Stimulated activated naive CD8-positive, alpha-beta T cell treated with anti-CD3 and anti-CD28 coated beads, Interleukin-15, amount 100 ng/mL, for 72 hours (primary cell): ENCODE measurements at regions not wholly inside any gene's neighbourhood (a gene's known extent, or its start where the extent isn't known, plus 50 kb on each side); places are given as distances from the start of the nearest gene placed in this dataset.

Experiments
- ATAC-seq: fragments of 150-1000 bp; cut with Tn5 transposase; 2 replicates; pipeline ENCODE4 v1.10.0; 2021; ENCODE audit warnings: mild to moderate bottlenecking, moderate library complexity
- DNase-seq, 2 donors: peaks; one replicate each; pipeline ENCODE4 v3.0.0; 2021 to 2022
- H3K27ac Mint-ChIP-seq, 2 donors: one replicate each; pipeline ENCODE4 v1.8.0; 2022; ENCODE audit warnings: mild to moderate bottlenecking in 2 of 2, mixed read lengths in 2 of 2, moderate library complexity in 2 of 2
- H3K27me3 Mint-ChIP-seq: one replicate; pipeline ENCODE4 v1.8.0; 2022; ENCODE audit warnings: mixed read lengths
- H3K4me1 Mint-ChIP-seq: one replicate; pipeline ENCODE4 v1.8.0; 2022; ENCODE audit warnings: mild to moderate bottlenecking, mixed read lengths
- H3K4me3 Mint-ChIP-seq, 2 donors: one replicate each; pipeline ENCODE4 v1.8.0; 2022; ENCODE audit warnings: mild to moderate bottlenecking in 2 of 2, mixed read lengths in 2 of 2, moderate library complexity in 1 of 2
- H3K9me3 Mint-ChIP-seq, 2 donors: one replicate each; pipeline ENCODE4 v1.8.0; 2022; ENCODE audit warnings: mixed read lengths in 2 of 2

DNA sequence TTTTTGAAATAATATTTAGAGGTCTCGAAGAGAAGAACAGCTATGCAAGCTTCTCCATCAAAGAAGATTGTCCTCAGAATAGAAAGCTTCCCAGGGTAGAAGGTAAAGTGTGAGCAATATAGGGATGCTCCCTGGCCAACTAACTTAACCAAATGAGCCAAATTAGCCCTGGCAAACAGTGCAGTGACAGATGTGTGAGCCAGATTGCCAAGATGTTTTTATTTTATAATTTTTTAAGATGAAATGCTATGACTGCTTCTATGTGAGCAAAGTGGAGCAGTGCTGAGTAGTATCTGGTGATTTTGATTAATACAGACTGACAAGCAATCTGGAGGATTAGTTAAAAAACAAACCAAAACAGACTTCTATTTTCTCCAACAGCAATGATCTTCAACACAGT lies 202.1 kb downstream of the NOVA1 start:
- ATAC-seq: no peak
- no peak overlapping the region for H3K4me3 Mint-ChIP-seq

DNA sequence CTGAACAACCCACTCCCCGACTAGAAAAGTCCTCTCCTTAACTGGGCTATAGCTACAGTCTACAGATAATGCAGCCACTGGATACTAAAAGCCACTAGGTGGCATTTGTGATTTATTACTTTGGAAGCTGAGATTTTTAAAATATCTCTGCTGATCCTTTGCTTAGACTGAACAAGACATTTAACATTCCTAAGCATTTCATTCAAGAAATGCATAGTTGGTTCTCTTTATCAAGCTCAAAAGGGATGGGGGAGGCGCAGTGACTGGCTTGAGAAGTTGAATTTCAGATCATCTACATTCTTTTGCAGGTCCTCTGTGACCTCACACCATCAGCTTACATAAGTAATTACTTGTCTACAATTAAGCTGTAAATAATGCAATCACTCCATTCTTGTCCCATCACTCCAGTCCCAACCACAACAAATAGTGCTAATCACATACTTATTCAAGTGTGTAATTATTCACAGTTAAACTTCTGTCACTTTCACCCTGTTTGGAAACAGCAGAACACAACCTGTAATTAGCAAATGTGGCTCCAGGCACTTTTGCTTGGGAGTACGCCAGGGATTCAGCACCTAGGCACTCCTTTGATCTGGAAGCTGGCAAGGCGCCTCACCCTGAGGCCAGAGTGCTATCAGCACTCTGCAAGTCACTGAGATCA lies 203.6 kb downstream of the NOVA1 start:
- Mint-ChIP-seq H3K27me3 (no peaks in the 10 kb centered on the region), H3K9me3 (peaks cover 0 to 6% of the 10 kb centered on the region in 2 donors), H3K4me1 (no peaks in the 10 kb centered on the region), H3K4me3 (no peak overlapping the region), H3K27ac (no peak overlapping the region)
- ATAC-seq (no peak), DNase-seq (no peak)

More for the DNA sequence above, 202.1 kb downstream of the NOVA1 start:
- H3K27ac Mint-ChIP-seq: no peak overlapping the region
- DNase-seq: no peak
- H3K4me1 Mint-ChIP-seq: no peaks in the 10 kb centered on the region
- peaks cover 0 to 6% of the 10 kb centered on the region in 2 donors for H3K9me3 Mint-ChIP-seq
- H3K27me3 Mint-ChIP-seq: no peaks in the 10 kb centered on the region

DNA sequence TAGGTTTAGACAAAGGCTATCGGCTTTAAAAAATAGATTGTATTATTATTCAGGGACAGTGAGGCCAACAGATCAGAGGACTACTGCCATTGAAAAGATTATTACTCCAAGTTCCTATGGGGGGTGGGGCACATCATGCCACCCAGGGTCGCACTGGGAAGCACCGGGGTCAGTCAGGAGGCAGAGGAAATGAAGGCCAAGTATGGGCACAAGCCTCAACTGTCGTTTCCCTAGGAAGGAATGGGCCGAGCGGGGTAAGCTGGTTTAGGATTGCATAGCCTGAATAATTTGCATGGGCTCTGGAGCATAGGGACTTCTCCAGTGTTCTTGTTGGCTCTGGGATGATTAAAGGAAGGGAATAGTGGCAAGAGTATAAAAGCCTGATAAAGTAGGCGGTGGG lies 205.3 kb downstream of the NOVA1 start:
- peaks cover 7 to 18% of the 10 kb centered on the region in 2 donors for H3K9me3 Mint-ChIP-seq
- no peak for DNase-seq

DNA sequence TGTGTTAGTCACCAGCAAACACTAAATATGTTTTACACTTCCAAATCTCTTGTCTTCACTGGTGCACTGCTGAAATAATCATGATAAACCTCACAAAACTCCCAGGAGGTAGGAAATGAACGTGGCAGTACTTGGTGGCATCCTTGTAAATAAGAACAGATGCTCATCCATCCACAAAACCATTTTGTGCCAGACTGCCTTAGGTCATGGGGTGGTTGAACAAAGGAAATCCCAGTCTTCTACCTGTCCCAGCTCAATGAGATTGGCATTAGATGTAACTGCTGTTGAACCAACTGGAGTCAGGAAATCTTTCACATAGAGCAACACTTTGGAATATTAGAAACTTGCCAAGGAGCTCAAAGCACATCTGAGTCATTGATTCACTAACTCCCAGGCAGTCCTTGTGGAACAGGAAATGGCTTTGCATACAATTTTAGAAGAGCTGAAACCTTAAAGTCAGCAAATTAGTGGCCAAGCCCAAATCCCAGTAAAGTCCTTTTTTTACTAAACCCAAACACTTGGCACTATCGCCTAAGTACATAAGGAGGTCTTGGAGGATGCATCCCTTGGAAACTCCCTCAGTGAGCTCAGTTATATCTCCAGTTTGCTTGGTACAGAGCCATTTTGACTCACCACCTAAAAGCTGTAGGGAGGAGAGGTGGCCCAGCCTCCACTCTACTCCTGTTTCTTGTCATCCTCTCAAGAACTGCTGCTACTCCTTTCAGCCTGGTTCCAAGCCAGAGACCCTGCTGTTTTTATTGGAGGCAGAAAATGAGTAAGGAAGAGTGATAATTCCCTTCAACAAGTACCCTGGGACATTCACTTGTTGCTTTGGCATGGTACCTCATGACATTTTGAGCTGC lies 208.0 kb downstream of the NOVA1 start:
- DNase-seq (no peak), ATAC-seq (no peak)
- H3K9me3 Mint-ChIP-seq: peaks cover 10 to 15% of the 10 kb centered on the region in 2 donors
- no peaks in the 10 kb centered on the region for H3K27me3 Mint-ChIP-seq
- H3K4me3 Mint-ChIP-seq: no peak overlapping the region
- H3K4me1 Mint-ChIP-seq: no peaks in the 10 kb centered on the region
- no peak overlapping the region for H3K27ac Mint-ChIP-seq

More for the DNA sequence above, 205.3 kb downstream of the NOVA1 start:
- ATAC-seq: no peak
- Mint-ChIP-seq H3K4me1 (no peaks in the 10 kb centered on the region), H3K27me3 (no peaks in the 10 kb centered on the region), H3K4me3 (no peak overlapping the region), H3K27ac (no peak overlapping the region)

- Mint-ChIP-seq H3K27ac (no peak overlapping the region), H3K9me3 (peaks cover 10 to 15% of the 10 kb centered on the region in 2 donors), H3K4me3 (no peak overlapping the region), H3K27me3 (no peaks in the 10 kb centered on the region), H3K4me1 (no peaks in the 10 kb centered on the region)
- ATAC-seq (no peak), DNase-seq (no peak)
Observed at GRCh38 chr14:26385310-26385709, 212.5 kb downstream of the NOVA1 start.

DNA sequence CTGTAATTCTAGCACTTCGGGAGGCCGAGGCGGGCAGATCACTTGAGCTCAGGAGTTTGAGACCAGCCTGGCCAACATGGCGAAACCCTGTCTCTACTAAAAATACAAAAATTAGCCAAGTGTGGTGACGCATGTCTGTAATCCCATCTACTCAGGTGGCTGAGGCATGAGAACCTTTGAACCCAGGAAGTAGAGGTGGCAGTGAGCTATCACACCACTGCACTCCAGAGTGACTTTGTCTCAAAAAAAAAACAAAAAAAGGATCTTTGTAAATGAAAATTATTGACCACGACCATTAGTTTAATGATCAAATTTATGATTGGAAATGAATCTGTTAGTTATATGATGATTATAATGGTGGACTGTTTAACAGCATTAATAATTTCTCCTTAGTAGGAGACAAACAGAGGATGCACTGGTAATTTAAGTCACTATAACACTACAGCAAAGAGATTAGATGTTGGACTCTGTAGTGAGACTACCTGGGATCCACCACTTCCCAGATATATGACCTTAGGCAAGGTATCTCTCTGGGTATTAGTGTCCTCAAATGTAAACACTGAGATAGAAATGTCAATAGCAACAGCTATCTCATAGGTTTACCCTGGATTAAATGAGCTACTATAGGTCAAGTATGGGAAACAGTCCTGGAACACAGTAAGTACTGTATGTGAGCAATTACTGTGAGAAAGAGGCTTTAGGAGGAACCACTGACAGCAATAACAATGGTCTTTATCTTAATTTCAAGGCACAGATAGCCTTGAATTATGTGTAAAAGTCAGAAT lies 214.7 kb downstream of the NOVA1 start:
- peaks cover 7 to 8% of the 10 kb centered on the region in 2 donors for H3K9me3 Mint-ChIP-seq
- DNase-seq (no peak), ATAC-seq (no peak)
- no peak overlapping the region for H3K4me3 Mint-ChIP-seq
- no peak overlapping the region for H3K27ac Mint-ChIP-seq
- no peaks in the 10 kb centered on the region for H3K27me3 Mint-ChIP-seq
- no peaks in the 10 kb centered on the region for H3K4me1 Mint-ChIP-seq

DNA sequence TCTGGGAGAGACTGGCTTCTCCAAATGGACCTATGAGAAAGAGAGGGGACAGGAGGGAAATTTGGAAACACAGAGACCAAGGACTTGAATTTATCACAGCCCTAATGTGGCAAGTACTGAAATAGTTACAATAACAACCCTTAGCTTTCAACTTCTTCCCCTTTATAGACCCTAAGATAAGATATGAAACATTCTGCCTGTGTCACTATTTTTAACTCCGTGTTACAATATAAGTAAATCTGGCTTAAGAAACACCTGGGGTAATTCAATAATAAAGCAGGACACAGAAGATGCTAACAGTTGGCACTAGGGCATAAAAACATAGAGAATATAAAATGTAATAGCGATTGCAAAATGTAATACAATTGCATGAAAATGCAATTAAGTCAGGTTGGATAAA lies 216.4 kb downstream of the NOVA1 start:
- ATAC-seq: no peak
- H3K27ac Mint-ChIP-seq: no peak overlapping the region
- H3K4me1 Mint-ChIP-seq: no peaks in the 10 kb centered on the region
- H3K9me3 Mint-ChIP-seq: peaks cover 4 to 10% of the 10 kb centered on the region in 2 donors
- no peak overlapping the region for H3K4me3 Mint-ChIP-seq
- no peak for DNase-seq
- H3K27me3 Mint-ChIP-seq: no peaks in the 10 kb centered on the region

DNA sequence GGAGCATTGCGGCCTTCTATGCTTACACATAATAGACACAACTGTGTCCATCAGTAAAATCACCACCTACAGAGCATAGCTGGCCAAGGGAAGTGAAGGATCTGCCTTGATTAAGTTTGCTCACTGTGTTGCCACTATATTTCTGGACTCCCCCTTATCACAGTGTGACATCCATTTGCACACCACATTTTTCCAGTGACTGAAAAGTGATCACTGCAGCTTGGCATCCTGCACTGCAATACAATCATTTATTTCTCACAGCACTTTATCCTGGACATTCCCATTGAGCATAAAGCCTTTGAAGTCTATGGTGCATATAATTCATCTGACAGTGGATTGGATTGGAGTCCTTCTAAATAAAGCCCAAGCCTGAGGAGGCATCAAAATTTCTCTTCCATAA lies 217.2 kb downstream of the NOVA1 start:
- Mint-ChIP-seq H3K9me3 (peaks cover 4 to 14% of the 10 kb centered on the region in 2 donors), H3K4me3 (no peak overlapping the region), H3K4me1 (no peaks in the 10 kb centered on the region), H3K27ac (no peak overlapping the region), H3K27me3 (no peaks in the 10 kb centered on the region)
- no peak for DNase-seq
- ATAC-seq: no peak

DNA sequence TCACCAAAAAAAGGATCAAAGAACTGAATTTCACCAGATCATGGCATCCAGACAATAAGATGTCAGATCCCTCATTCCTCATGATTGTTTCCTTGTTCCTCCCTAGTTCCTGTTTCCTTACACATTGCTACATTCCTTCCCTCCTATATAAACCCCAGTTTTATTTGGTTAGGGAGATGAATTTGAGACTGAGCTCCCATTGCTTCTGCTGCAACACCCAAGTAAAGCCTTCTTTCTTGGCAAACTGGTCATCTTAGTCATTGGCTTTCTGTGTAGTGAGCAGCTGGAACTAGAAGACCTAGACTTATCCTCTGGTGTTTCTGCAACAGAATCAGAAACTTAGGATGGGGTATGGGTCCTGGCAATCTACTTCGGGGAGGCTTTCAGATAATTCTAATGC lies 217.9 kb downstream of the NOVA1 start:
- Mint-ChIP-seq H3K4me3 (no peak overlapping the region), H3K27me3 (no peaks in the 10 kb centered on the region), H3K9me3 (peaks cover 4 to 14% of the 10 kb centered on the region in 2 donors), H3K4me1 (no peaks in the 10 kb centered on the region), H3K27ac (no peak overlapping the region)
- DNase-seq (no peak), ATAC-seq (no peak)

GRCh38 chr14:26377150-26377549 lies 220.7 kb downstream of the NOVA1 start:
- H3K4me1 Mint-ChIP-seq: no peaks in the 10 kb centered on the region
- no peak overlapping the region for H3K4me3 Mint-ChIP-seq
- no peak for ATAC-seq
- DNase-seq: no peak
- H3K27me3 Mint-ChIP-seq: no peaks in the 10 kb centered on the region
- H3K9me3 Mint-ChIP-seq: peaks cover 13 to 27% of the 10 kb centered on the region in 2 donors
- H3K27ac Mint-ChIP-seq: no peak overlapping the region

- Mint-ChIP-seq H3K4me3 (no peak overlapping the region), H3K4me1 (no peaks in the 10 kb centered on the region), H3K9me3 (peaks cover 23 to 31% of the 10 kb centered on the region in 2 donors), H3K27ac (no peak overlapping the region), H3K27me3 (no peaks in the 10 kb centered on the region)
- ATAC-seq (no peak), DNase-seq (no peak)
Observed at GRCh38 chr14:26370115-26370514, 227.7 kb downstream of the NOVA1 start.

GRCh38 chr14:26363689-26364088 lies 234.1 kb downstream of the NOVA1 start:
- Mint-ChIP-seq H3K27me3 (no peaks in the 10 kb centered on the region), H3K9me3 (peaks cover 7 to 13% of the 10 kb centered on the region in 2 donors), H3K4me1 (no peaks in the 10 kb centered on the region), H3K27ac (no peak overlapping the region), H3K4me3 (no peak overlapping the region)
- ATAC-seq: no peak
- DNase-seq: no peak

DNA sequence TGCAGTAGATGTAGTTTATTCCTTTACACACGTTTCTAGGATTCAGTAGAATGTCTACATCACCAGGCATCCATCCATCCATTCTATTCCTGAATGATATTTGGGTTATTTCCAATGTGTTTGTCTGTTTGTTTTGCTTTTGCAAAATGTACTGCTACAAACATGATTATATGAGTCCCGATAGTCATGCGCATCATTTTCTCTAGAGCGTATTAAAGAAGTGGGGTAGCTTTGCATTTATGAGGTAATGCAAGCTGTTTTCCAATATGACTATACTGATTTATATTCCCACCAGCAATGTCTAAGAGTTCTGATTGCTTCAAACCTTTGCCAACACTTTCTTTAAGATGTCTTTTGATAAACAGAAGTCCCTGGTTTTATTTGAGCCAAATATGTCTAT lies 253.2 kb downstream of the NOVA1 start:
- H3K9me3 Mint-ChIP-seq: peaks cover 10 to 13% of the 10 kb centered on the region in 2 donors
- no peak overlapping the region for H3K4me3 Mint-ChIP-seq
- no peak for DNase-seq
- ATAC-seq: no peak
- no peaks in the 10 kb centered on the region for H3K4me1 Mint-ChIP-seq
- no peaks in the 10 kb centered on the region for H3K27me3 Mint-ChIP-seq
- no peak overlapping the region for H3K27ac Mint-ChIP-seq

DNA sequence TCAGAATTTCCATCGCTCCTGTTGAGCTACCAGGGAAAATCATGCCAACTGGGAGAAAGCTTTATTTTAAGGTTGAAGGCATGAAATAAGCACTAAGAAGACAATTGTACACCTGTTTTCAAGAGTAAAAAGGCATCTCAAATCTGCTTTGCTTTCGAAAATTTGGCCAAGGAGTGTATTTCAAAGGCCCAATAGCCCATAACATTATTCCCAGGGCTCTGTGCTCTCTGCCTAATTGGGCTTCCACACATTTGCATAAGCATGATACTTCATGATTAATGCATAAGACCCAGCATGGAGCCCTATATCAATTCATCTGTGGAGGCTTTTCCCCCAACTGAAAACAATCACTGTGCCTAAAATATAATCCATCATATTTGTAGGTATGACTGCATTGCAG lies 258.5 kb downstream of the NOVA1 start:
- peaks cover 5 to 21% of the 10 kb centered on the region in 2 donors for H3K9me3 Mint-ChIP-seq
- H3K27ac Mint-ChIP-seq: no peak overlapping the region
- no peaks in the 10 kb centered on the region for H3K4me1 Mint-ChIP-seq
- no peak overlapping the region for H3K4me3 Mint-ChIP-seq
- ATAC-seq (no peak), DNase-seq (no peak)
- no peaks in the 10 kb centered on the region for H3K27me3 Mint-ChIP-seq

DNA sequence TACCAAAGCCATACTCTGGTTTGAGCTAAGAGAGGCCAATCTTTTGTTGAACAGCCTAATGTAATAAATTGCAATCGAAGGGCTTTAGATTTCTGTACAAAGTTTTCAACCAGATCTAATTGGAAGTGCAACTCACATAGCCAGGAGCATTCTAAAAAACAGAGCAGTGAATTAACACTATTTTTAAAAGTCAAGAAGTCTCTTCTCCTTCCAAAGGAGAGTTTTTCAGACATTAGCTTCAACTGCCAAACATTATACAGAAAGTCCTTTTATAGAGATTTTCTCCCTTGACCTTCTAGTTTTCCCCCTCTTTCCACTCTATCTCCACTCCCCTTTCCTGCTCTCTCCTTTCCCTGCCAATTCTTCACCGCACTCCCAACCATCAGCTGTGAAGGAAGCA lies 259.6 kb downstream of the NOVA1 start:
- Mint-ChIP-seq H3K9me3 (peaks cover 0 to 16% of the 10 kb centered on the region in 2 donors), H3K27me3 (no peaks in the 10 kb centered on the region)
- no peak for ATAC-seq

DNA sequence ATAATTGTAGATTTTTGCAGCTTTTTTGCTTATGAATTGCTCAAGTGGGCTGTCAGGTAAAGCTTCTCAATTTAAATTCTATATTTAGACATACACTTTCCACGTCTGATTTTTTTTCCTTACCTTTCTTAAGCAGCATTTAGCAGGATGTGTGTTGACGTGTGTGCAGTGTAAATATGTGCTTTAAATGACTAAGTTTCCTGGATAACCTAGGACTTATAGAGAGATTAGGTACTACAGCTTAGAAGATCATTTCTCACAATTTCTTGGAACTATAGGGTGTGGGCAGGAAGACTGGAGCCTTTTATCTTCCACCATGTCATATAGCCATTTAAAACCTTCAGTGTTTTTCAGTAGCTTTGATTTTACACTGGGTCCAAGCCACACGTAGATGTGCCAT lies 263.5 kb downstream of the NOVA1 start:
- no peak for ATAC-seq
- no peak overlapping the region for H3K4me3 Mint-ChIP-seq
- no peak for DNase-seq
- H3K4me1 Mint-ChIP-seq: no peaks in the 10 kb centered on the region
- H3K27ac Mint-ChIP-seq: no peak overlapping the region
- peaks cover 0 to 22% of the 10 kb centered on the region in 2 donors for H3K9me3 Mint-ChIP-seq
- no peaks in the 10 kb centered on the region for H3K27me3 Mint-ChIP-seq

More for the DNA sequence above, 259.6 kb downstream of the NOVA1 start:
- H3K4me1 Mint-ChIP-seq: no peaks in the 10 kb centered on the region
- no peak for DNase-seq
- H3K4me3 Mint-ChIP-seq: no peak overlapping the region
- no peak overlapping the region for H3K27ac Mint-ChIP-seq
